ENCODE measurements at regions not wholly inside any gene's neighbourhood (a gene's known extent, or its start where the extent isn't known, plus 50 kb on each side); places are given as distances from the start of the nearest gene placed in this dataset.

GRCh38 chr22:49505337-49506009, 322.2 kb downstream of the BRD1 start:
- Mint-ChIP-seq H3K36me3 (ENCODE audit: low read depth) (no peaks in the 10 kb centered on the region), H3K4me1 (no peaks in the 10 kb centered on the region), H3K4me3 (no peak overlapping the region), H3K27me3 (ENCODE audit: insufficient read depth, low read depth, poor library complexity) (no peaks in the 10 kb centered on the region), H3K27ac (no peak overlapping the region), H3K9me3 (no peaks in the 10 kb centered on the region; the same call in 2 of the 3 replicates)
- no peaks in the 10 kb centered on the region; the same call in 1 of the 2 replicates for H3K36me3 ChIP-seq (ENCODE audit: insufficient read depth)
- H3K27me3 ChIP-seq (ENCODE audit: insufficient read depth), result no peaks in the 10 kb centered on the region
- no peak overlapping the region for H3K4me2 ChIP-seq
- no peaks in the 10 kb centered on the region for H4K20me1 ChIP-seq (replicated peaks; ENCODE audit: insufficient read depth)
- DNase-seq (ENCODE audit: low spot score) (no peak), ATAC-seq (no peak)
- H3K79me2 ChIP-seq (replicated peaks; ENCODE audit: insufficient read depth), result no peaks in the 10 kb centered on the region
- H3K4me3 ChIP-seq, result no peak overlapping the region
- TF ChIP-seq ETS1 (IDR thresholded peaks at IDR 0.05) (no peak), NANOG (IDR thresholded peaks at IDR 0.05; ENCODE audit: borderline replicate concordance) (no peak), CREB1 (CRISPR knock-in tag; IDR thresholded peaks at IDR 0.05; ENCODE audit: low read depth) (no peak), ZNF114 (CRISPR knock-in tag; IDR thresholded peaks at IDR 0.05) (no peak), EZH2 (IDR thresholded peaks at IDR 0.05; ENCODE audit: low read depth, unreplicated experiment) (no peak), EZH2phosphoT487 (IDR thresholded peaks at IDR 0.05; ENCODE audit: unreplicated experiment) (no peak), JUNB (IDR thresholded peaks at IDR 0.05; ENCODE audit: unreplicated experiment) (no peak)
- no peak overlapping the region for H2AFZ ChIP-seq
- no peaks in the 10 kb centered on the region for H3F3A ChIP-seq (replicated peaks; ENCODE audit: low read depth)
- no peaks in the 10 kb centered on the region for H3K9me2 ChIP-seq (ENCODE audit: insufficient read depth)
- H3K27ac ChIP-seq (ENCODE audit: low read depth), result no peak overlapping the region
- no peaks in the 10 kb centered on the region for H3K4me1 ChIP-seq (ENCODE audit: insufficient read depth)

GRCh38 chr22:49503896-49504521, 323.7 kb downstream of the BRD1 start:
- Mint-ChIP-seq H3K27ac (no peak overlapping the region), H3K4me1 (no peaks in the 10 kb centered on the region), H3K4me3 (no peak overlapping the region), H3K27me3 (ENCODE audit: insufficient read depth, low read depth, poor library complexity) (no peaks in the 10 kb centered on the region), H3K9me3 (no peaks in the 10 kb centered on the region), H3K36me3 (ENCODE audit: low read depth) (no peaks in the 10 kb centered on the region)
- no peak overlapping the region for H2AFZ ChIP-seq
- no peak for DNase-seq (ENCODE audit: low spot score)
- no peak overlapping the region for H3K4me3 ChIP-seq
- no peaks in the 10 kb centered on the region for H3K27me3 ChIP-seq (ENCODE audit: insufficient read depth)
- H3K36me3 ChIP-seq (ENCODE audit: insufficient read depth), result no peaks in the 10 kb centered on the region; the same call in 1 of the 2 replicates
- H3K9me2 ChIP-seq (ENCODE audit: insufficient read depth), result no peaks in the 10 kb centered on the region
- H3K4me1 ChIP-seq (ENCODE audit: insufficient read depth), result no peaks in the 10 kb centered on the region
- no peaks in the 10 kb centered on the region for H4K20me1 ChIP-seq (replicated peaks; ENCODE audit: insufficient read depth)
- no peaks in the 10 kb centered on the region for H3F3A ChIP-seq (replicated peaks; ENCODE audit: low read depth)
- no peak overlapping the region for H3K27ac ChIP-seq (ENCODE audit: low read depth)
- no peak overlapping the region for H3K4me2 ChIP-seq
- ATAC-seq, result no peak
- no peaks in the 10 kb centered on the region for H3K79me2 ChIP-seq (replicated peaks; ENCODE audit: insufficient read depth)
- TF ChIP-seq STAT1 (IDR thresholded peaks at IDR 0.05; ENCODE audit: unreplicated experiment), result no peak
- no peak for TF ChIP-seq POLR2AphosphoS5 (IDR thresholded peaks at IDR 0.05; ENCODE audit: low read depth)
- TF ChIP-seq ZNF114 (CRISPR knock-in tag; IDR thresholded peaks at IDR 0.05), result no peak
- TF ChIP-seq REST (IDR thresholded peaks at IDR 0.05; ENCODE audit: unreplicated experiment), result no peak
- no peak for TF ChIP-seq CREB1 (CRISPR knock-in tag; IDR thresholded peaks at IDR 0.05; ENCODE audit: low read depth)
- no peak for TF ChIP-seq CTCF (conservative IDR thresholded peaks at IDR 0.05; ENCODE audit: low read depth in 2 of 2)

All from GM23338 (cell line).